NCI-H82 treated with DMSO at 0.1 percent for 48 hours (cell line): ENCODE measurements at regions not wholly inside any gene's neighbourhood (a gene's known extent, or its start where the extent isn't known, plus 50 kb on each side); places are given as distances from the start of the nearest gene placed in this dataset.

Experiments
- DNase-seq: peaks from one replicate; lab custom pipeline; 2025; ENCODE audit not compliant: unreplicated experiment; lab: John Stamatoyannopoulos, UW

- no peak for DNase-seq
Observed at GRCh38 chr18:41754332-41754731, 200.7 kb upstream of the PIK3C3 start.

- no peak for DNase-seq
Observed at GRCh38 chr18:41753826-41754225, 201.2 kb upstream of the PIK3C3 start.

GRCh38 chr18:41752826-41753225, 202.2 kb upstream of the PIK3C3 start:
- DNase-seq, result no peak

GRCh38 chr18:41751652-41752051, 203.4 kb upstream of the PIK3C3 start:
- no peak for DNase-seq

GRCh38 chr18:41751161-41751560, 203.9 kb upstream of the PIK3C3 start:
- DNase-seq, result no peak

GRCh38 chr18:41747723-41748242, 207.3 kb upstream of the PIK3C3 start:
- no peak for DNase-seq

GRCh38 chr18:41745166-41746049, 209.6 kb upstream of the PIK3C3 start:
- peak; percentile 63 for DNase-seq

GRCh38 chr18:41744421-41745030, 210.5 kb upstream of the PIK3C3 start:
- DNase-seq, result no peak

GRCh38 chr18:41737218-41737617, 217.8 kb upstream of the PIK3C3 start:
- DNase-seq, result no peak

GRCh38 chr18:41734917-41735316, 220.1 kb upstream of the PIK3C3 start:
- DNase-seq, result no peak

- no peak for DNase-seq
Observed at GRCh38 chr18:41732356-41732755, 222.7 kb upstream of the PIK3C3 start.

GRCh38 chr18:41731884-41732283, 223.2 kb upstream of the PIK3C3 start:
- no peak for DNase-seq

GRCh38 chr18:41724195-41724594, 230.8 kb upstream of the PIK3C3 start:
- no peak for DNase-seq

- DNase-seq, result no peak
Observed at GRCh38 chr18:41721103-41721790, 233.8 kb upstream of the PIK3C3 start.

- no peak for DNase-seq
Observed at GRCh38 chr18:41720226-41720625, 234.8 kb upstream of the PIK3C3 start.

GRCh38 chr18:41719808-41720207, 235.2 kb upstream of the PIK3C3 start:
- DNase-seq, result no peak

- no peak for DNase-seq
Observed at GRCh38 chr18:41714872-41715271, 240.2 kb upstream of the PIK3C3 start.

GRCh38 chr18:41713969-41714825, 240.8 kb upstream of the PIK3C3 start:
- DNase-seq, result no peak

- no peak for DNase-seq
Observed at GRCh38 chr18:41706301-41706700, 248.7 kb upstream of the PIK3C3 start.

GRCh38 chr18:41703744-41704530, 251.1 kb upstream of the PIK3C3 start:
- DNase-seq, result no peak
